ENCODE measurements at regions not wholly inside any gene's neighbourhood (a gene's known extent, or its start where the extent isn't known, plus 50 kb on each side); places are given as distances from the start of the nearest gene placed in this dataset.
A peak's percentile ranks its signal among the peaks of the same experiment; 100 is the strongest.

GRCh38 chr16:85401917-85402766 is 211.0 kb upstream of the GSE1 start:
- peaks cover 2 to 5% (median 4%) of the 10 kb centered on the region in 3 donors for H3K27me3 Mint-ChIP-seq (ENCODE audit: low read depth in 3 of 3)
- no peak for TF ChIP-seq CTCF (IDR thresholded peaks at IDR 0.05)
- Histone ChIP-seq H3K9ac (ENCODE audit: insufficient read depth, low read length, poor library complexity, severe bottlenecking) (no peak overlapping the region), H3K4me2 (replicated peaks; ENCODE audit: extremely low read depth, low read length, poor library complexity, severe bottlenecking) (no peak overlapping the region), H3K79me2 (ENCODE audit: insufficient read depth, low read length) (no peaks in the 10 kb centered on the region), H3K27ac (ENCODE audit: low read depth in 1 of 2, low read length in 2 of 2) (no peak overlapping the region), H2AFZ (ENCODE audit: insufficient read depth, low read depth, low read length, poor library complexity, severe bottlenecking) (no peak overlapping the region), H3K9me3 (replicated peaks in 1 of 2; ENCODE audit: control insufficient read depth in 1 of 2, insufficient read depth in 1 of 2, low read length in 2 of 2) (peaks cover 0 to 4% of the 10 kb centered on the region in 2 donors), H3K4me3 (replicated peaks in 1 of 3; ENCODE audit: low read depth in 2 of 3, low read length in 3 of 3) (no peak overlapping the region), H4K20me1 (ENCODE audit: insufficient read depth, low read length) (no peaks in the 10 kb centered on the region), H3K4me1 (ENCODE audit: control insufficient read depth in 1 of 2, insufficient read depth in 2 of 2, low read length in 2 of 2) (no peaks in the 10 kb centered on the region), H3K27me3 (ENCODE audit: control insufficient read depth in 2 of 2, insufficient read depth in 2 of 2, low read length in 2 of 2) (no peaks in the 10 kb centered on the region), H3K36me3 (replicated peaks in 1 of 2; ENCODE audit: control insufficient read depth in 1 of 2, insufficient read depth in 2 of 2, low read length in 2 of 2) (no peaks in the 10 kb centered on the region)
- no peak overlapping the region for H3K4me3 Mint-ChIP-seq
- no peaks in the 10 kb centered on the region for H3K9me3 Mint-ChIP-seq
- WGBS (ENCODE audit: insufficient coverage), result 93% methylated on average over 29 of the region's 30 CpGs
- intact Hi-C loops (cut with micrococcal nuclease), result no loop called here
- H3K36me3 Mint-ChIP-seq, result no peaks in the 10 kb centered on the region
- DNase-seq, result no peak
- H3K27ac Mint-ChIP-seq, result peak overlapping the region in 1 of 7 donors; percentile 77
- no peaks in the 10 kb centered on the region for H3K4me1 Mint-ChIP-seq

- DNase-seq, result no peak
- Mint-ChIP-seq H3K36me3 (no peaks in the 10 kb centered on the region), H3K27ac (no peak overlapping the region), H3K4me3 (no peak overlapping the region), H3K9me3 (no peaks in the 10 kb centered on the region), H3K4me1 (no peaks in the 10 kb centered on the region), H3K27me3 (ENCODE audit: low read depth in 3 of 3) (peaks cover 0 to 3% (median 2%) of the 10 kb centered on the region in 3 donors)
- H3K36me3 ChIP-seq (replicated peaks in 1 of 2; ENCODE audit: control insufficient read depth in 1 of 2, insufficient read depth in 2 of 2, low read length in 2 of 2), result no peaks in the 10 kb centered on the region
- no peaks in the 10 kb centered on the region for H3K79me2 ChIP-seq (ENCODE audit: insufficient read depth, low read length)
- H4K20me1 ChIP-seq (ENCODE audit: insufficient read depth, low read length), result no peaks in the 10 kb centered on the region
- intact Hi-C loops (cut with micrococcal nuclease), result no loop called here
- no peak overlapping the region for H3K9ac ChIP-seq (ENCODE audit: insufficient read depth, low read length, poor library complexity, severe bottlenecking)
- no peak overlapping the region for H2AFZ ChIP-seq (ENCODE audit: insufficient read depth, low read depth, low read length, poor library complexity, severe bottlenecking)
- H3K4me1 ChIP-seq (ENCODE audit: control insufficient read depth in 1 of 2, insufficient read depth in 2 of 2, low read length in 2 of 2), result no peaks in the 10 kb centered on the region
- H3K27me3 ChIP-seq (ENCODE audit: control insufficient read depth in 2 of 2, insufficient read depth in 2 of 2, low read length in 2 of 2), result no peaks in the 10 kb centered on the region
- peaks cover 0 to 4% of the 10 kb centered on the region in 2 donors for H3K9me3 ChIP-seq (replicated peaks in 1 of 2; ENCODE audit: control insufficient read depth in 1 of 2, insufficient read depth in 1 of 2, low read length in 2 of 2)
- no peak overlapping the region for H3K27ac ChIP-seq (ENCODE audit: low read depth in 1 of 2, low read length in 2 of 2)
- no peak for TF ChIP-seq CTCF (IDR thresholded peaks at IDR 0.05)
- no peak overlapping the region for H3K4me3 ChIP-seq (replicated peaks in 1 of 3; ENCODE audit: low read depth in 2 of 3, low read length in 3 of 3)
- 42% methylated on average over 14 of the region's 19 CpGs for WGBS (ENCODE audit: insufficient coverage)
- no peak overlapping the region for H3K4me2 ChIP-seq (replicated peaks; ENCODE audit: extremely low read depth, low read length, poor library complexity, severe bottlenecking)
Measured at GRCh38 chr16:85402910-85403692, 210.0 kb upstream of the GSE1 start.

All from CD14-positive monocyte (primary cell).